NCI-H2171 treated with DMSO at 0.1 percent for 48 hours (cell line): ENCODE measurements at regions not wholly inside any gene's neighbourhood (a gene's known extent, or its start where the extent isn't known, plus 50 kb on each side); places are given as distances from the start of the nearest gene placed in this dataset.
A peak's percentile ranks its signal among the peaks of the same experiment; 100 is the strongest.

ENCODE experiments used
- DNase-seq: peaks from one replicate; lab custom pipeline; 2025; lab: John Stamatoyannopoulos, UW

DNA sequence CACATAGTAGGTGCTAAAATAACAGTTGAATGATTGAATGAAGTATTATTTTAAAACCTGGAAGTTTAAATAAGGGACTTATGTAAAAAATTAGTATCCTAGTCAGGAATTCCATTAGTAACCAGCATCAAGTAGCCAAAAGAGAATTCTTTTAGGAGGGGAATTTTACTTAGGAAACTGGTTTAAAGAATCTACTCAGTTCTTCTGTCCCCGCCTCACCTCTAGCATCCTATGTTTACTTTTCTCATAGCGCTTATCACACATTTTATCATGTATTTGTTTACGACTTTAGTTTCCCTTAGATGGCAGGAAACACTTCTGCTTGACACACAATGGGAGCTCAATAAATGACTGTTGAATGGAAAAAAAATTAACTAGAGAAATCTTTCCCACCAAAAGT is 229.0 kb downstream of the KLF5 start:
- DNase-seq = no peak

DNA sequence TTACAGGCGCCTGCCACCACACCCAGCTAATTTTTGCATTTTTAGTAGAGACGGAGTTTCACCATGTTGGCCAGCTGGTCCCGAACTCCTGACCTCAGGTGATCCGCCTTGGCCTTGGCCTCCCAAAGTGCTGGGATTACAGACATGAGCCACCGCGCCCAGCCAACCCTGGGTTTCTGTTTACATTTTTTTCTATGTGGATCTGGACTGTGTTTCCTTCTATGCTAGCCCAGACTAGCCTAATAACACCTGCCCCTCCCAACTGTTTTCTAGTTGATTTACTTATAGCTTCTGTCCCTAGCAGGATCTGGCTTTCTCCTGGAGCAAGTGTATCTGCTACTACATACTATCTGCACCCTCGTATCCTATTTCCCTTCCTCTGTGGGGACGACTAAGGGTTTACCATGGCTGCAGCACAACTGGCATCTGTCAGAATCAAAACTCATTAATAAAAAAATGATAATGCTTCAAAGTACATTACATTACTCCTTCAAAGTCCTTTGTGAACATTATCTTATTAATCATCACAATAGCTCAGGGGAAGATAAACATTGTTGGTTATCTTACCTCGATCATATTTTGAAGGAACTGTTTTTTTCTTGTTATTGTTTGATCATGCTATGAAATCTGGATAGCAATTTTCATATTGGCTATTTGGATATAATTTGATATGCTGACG is 228.3 kb downstream of the KLF5 start:
- peak; percentile 93 for DNase-seq

- DNase-seq = no peak
These were observed 227.4 kb downstream of the KLF5 start for GRCh38 chr13:73286177-73286576.

DNA sequence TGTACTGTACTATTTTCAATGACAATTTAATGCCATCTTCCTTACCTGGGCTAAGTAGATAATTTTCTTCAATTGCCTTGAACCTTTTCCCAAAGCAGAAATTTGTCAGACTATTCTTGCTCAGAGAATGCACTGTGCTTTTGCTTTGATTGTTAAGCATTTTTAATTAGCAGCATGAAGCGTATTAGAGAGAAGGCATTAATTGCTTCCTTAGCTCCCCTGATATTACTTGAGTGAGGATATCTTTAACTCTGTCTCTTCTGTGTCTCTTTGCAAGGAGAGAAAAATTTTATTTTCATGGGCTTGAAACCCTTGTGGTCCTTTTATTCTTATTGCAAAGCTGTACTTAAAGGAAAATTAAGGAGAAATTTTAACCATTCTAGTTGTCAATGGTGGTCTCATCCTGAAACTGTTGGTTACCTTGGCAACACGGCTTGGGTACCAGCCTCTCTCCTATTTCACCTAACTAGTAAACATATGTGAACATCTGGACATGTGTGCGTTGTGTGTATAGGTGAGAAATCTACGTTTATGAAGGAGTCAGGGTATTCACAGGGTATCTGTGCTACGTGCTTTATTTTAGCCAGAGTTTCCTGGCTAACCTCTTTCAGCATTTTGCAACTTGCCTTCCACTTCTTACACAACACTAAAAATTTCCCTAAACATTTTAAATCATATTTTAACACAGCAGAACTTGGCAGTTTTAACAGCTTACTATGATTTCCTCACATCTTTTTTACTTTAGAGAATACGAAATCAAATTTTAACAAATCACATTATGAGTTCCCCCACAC is 225.5 kb downstream of the KLF5 start:
- DNase-seq = no peak

DNA sequence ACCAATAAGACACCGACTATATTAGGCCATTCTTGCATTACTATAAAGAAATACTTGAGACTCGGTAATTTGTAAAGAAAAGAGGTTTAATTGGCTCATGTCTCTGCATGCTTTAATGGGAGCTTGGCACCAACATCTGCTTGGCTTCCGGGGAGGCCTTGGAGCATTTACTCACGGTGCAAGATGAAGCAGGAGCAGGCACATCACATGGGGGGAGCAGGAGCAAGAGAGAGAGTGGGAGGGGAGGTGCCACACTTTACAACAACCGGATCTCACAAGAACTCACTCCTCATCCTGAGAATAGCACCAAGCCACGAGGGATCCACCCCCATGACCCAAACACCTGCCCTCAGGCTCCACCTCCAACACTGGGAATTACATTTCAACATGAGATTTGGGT is 224.8 kb downstream of the KLF5 start:
- no peak for DNase-seq

DNA sequence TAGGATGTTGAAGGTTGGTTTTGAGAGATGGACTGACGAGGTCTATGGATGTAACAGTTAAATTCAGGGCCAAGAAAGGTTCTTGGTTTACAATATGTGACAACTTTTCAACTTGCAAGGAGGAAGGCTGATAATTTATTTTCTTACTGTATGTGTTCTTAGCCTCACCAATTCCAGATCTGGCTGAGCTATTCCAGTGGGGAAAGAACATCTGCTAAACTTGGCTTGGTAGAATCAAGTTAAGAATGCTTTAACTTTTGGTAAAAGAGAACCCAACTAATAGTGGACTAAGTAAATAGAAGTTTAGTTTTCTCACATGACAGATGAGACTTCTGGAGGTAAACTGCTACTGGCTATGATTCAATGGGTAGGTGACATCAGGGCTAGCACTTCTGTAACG is 222.9 kb downstream of the KLF5 start:
- DNase-seq = no peak

GRCh38 chr13:73278186-73278585 is 219.4 kb downstream of the KLF5 start:
- DNase-seq = no peak

- no peak for DNase-seq
These were observed 216.4 kb downstream of the KLF5 start for GRCh38 chr13:73275163-73275562.

DNA sequence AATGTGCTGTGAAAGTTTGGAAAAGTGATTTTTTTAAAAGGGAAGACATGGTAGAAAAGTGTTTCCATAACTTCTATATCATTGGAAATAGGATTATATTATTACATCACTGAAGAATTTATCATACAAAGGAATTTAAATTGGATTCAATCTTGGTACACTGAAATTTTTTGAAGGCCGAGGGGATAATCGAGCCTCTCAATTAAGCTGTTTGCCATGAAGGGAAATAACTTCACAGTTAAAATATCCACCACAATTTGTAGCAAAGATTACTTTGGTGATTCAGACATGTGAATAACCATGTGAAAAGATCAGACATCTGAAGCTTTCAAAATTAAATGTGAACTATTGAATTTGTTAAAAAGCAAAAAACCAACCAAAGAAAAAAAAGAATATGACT is 215.3 kb downstream of the KLF5 start:
- no peak for DNase-seq

GRCh38 chr13:73273745-73274144 is 214.9 kb downstream of the KLF5 start:
- DNase-seq = no peak

DNA sequence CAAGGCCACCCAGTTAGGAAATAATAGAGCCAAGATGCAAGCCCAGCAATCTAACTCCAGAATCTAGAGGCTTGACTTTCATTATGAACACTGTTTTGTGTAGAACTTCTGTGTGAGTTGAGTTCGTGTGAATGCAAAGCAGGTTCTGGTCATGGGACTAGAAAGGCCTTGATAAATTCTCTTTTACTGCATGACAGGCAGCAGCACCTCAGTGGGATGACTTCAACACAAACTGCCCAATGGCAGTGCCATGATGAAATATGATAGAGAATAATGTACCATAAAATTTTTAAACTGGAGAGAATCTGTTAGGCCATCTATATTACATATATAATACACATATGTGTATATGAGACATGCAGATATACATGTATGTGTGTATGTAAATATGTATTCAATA is 214.5 kb downstream of the KLF5 start:
- no peak for DNase-seq

DNA sequence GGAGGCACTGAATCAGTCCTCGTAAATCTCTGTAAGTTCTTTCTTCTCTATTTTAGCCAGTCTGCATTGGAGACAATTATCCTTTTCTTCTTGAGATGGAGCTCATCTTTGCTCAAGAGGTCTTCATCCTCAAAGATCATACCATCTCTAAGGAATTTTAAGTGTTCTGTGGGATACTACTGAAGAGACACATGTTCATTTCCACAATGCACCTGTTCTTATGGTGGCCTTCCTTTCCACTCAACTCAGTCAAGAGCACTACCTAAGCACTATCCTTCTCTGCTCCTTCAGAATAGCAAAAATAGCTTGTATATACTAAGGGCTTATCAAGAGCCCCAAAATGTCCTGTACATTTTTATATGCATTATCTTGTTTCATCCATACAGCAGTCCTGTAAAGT is 214.0 kb downstream of the KLF5 start:
- DNase-seq = no peak

GRCh38 chr13:73268306-73268705 is 209.5 kb downstream of the KLF5 start:
- peak; percentile 30 for DNase-seq

DNA sequence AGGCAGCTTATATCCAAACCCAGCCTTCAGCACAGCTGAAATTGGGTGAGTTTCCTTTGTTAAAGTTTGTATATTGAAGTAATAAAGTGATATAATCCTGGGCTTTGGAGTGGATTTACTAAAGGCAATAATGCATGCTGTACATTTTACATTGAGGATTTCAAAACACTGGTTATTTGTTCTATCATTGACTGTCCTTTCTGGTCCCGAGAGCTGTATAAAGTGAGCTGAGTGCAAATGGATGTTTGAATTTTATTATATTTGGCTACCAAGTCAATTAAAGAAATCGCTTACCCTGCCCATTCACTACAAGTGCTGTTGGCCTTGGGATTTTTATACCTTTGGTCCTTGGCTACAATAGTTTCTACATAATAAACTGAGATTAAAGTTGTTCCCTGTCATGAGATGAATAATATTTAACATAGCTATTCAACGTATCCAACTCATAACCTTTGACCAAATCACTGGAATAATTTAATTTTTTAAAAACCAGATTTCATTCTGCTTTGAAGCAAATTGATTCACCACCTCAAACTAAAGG is 207.9 kb downstream of the KLF5 start:
- no peak for DNase-seq

DNA sequence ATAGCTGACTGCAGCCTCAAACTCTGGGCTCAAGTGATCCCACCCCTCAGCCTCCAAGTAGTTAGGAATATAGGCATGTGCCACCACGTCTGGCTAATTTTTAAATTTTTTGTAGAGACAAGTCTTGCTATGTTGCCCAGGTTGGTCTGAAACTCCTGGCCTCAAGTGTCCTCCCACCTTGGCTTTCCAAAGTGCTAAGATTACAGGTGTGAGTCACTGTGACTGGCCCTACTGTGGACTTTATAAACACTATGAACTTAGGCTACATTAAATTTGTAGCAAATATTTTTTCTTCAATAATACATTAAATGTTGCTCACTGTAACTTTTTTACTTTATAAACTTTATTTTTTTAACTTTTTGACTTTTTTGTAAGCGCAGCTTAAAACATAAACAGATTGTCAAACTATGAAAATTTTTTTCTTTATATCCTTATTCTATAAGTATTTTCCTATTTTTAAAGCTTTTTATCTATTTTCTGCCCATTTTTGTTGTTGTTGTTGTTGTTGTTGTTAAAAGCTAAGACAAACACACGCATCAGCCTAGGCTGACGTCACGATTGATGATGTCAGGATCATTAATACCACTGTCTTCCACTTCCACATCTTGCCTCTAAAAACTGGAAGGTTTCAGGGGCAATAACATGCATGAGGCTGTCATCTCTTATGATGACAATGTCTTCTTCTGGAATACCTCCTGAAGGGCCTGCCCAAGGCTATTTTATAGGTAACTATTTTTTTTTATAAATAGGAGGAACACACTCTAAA is 204.2 kb downstream of the KLF5 start:
- DNase-seq = no peak

GRCh38 chr13:73261739-73262216 is 203.0 kb downstream of the KLF5 start:
- DNase-seq = no peak

- no peak for DNase-seq
These were observed 200.5 kb downstream of the KLF5 start for GRCh38 chr13:73259061-73260017.

DNA sequence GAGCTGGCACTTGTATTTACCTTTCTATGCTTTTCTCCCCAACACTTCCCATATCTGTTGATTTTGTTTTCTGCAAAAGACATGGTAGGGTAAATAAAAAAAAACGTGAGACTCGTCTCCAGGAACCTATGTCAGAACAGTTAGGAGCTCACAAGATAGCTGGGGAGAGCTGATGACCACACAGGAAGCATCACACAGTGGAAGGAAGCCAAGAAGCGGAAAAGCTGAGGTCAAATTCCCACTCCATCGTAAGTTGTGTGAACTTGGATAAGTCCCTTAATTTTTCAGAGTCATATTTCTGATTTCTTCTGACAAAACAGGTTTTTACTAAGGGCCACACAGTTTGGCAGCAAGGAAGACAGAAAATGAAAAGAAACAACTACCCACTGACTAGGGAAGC is 199.6 kb downstream of the KLF5 start:
- no peak for DNase-seq

- no peak for DNase-seq
These were observed 196.0 kb downstream of the KLF5 start for GRCh38 chr13:73254827-73255226.

DNA sequence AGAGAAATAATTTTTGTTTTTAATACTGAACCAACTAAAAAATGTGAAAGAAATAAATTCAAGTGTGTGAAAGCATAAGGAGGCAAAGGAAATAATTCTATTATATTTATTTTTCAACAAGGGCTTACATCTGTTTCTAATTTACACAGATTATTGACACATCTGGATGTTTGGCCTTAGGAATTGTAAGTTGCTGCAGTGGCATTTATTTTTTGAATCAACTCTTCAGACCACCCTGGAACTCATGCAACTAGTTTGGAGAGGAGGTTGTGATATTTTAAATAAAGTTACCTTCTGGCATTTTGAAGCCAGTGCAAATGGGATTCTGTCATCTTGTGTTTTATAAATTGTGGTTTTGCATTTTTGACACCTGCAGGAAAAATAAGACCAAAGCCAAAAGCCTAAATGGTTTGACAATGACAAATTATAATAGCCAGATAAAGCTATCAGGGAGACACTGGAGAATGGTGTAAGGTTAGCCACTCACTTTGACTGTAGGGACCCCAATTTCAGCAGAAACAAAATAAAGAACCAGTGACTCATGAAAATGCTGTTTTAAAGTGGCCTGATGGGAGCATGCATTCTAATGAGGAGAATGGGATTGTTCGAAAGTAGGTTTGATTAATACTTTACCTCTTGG is 192.9 kb downstream of the KLF5 start:
- DNase-seq = no peak

- DNase-seq = no peak
These were observed 191.3 kb downstream of the KLF5 start for GRCh38 chr13:73250061-73250460.
